HEK293 (cell line): ENCODE measurements at regions not wholly inside any gene's neighbourhood (a gene's known extent, or its start where the extent isn't known, plus 50 kb on each side); places are given as distances from the start of the nearest gene placed in this dataset.

Experiments
- CTCF ChIA-PET: fragments of 350-600 bp; formaldehyde crosslinking; extraction: SDS; loops from one replicate; lab custom pipeline; 2021; ENCODE audit warnings: antibody characterized with exemption; lab: Yijun Ruan, JAX
- POLR2A ChIA-PET: fragments of 300-600 bp; formaldehyde crosslinking; extraction: SDS; loops from one replicate; lab custom pipeline; 2020; ENCODE audit warnings: antibody characterized with exemption, inconsistent platforms; lab: Yijun Ruan, JAX
- H3K27ac ChIP-seq: fragments of 200-500 bp; sonication (Bioruptor generic); 2 replicates; pipeline ENCODE4 v1.5.1; 2014; ENCODE audit warnings: low read depth, low read length, control low read depth, inconsistent platforms; ENCODE audit errors: extremely low read depth
- H3K36me3 ChIP-seq, 2 experiments: fragments of 200-500 bp in 1 of 2; sonication (Bioruptor generic) in 1 of 2; 1 replicate in 1 of 2; 2 replicates in 1 of 2; pipeline ENCODE4 v1.5.1; 2014 to 2017; ENCODE audit warnings: inconsistent platforms in 2 of 2, low read length in 2 of 2; ENCODE audit not compliant: control insufficient read depth in 2 of 2, insufficient read depth in 1 of 2
- H3K4me1 ChIP-seq: fragments of 200-500 bp; sonication (Bioruptor generic); 2 replicates; pipeline ENCODE4 v1.5.1; 2014; ENCODE audit warnings: mild to moderate bottlenecking, low read length, inconsistent platforms; ENCODE audit not compliant: control insufficient read depth, insufficient read depth
- H3K4me3 ChIP-seq: 2 replicates; pipeline ENCODE4 v1.5.1; 2011; ENCODE audit warnings: low read depth, mild to moderate bottlenecking, control low read depth, low read length, moderate library complexity
- H3K9me3 ChIP-seq: fragments of 200-500 bp; sonication (Bioruptor generic); 2 replicates; pipeline ENCODE4 v1.5.1; 2014; ENCODE audit warnings: low read depth, low read length, inconsistent platforms; ENCODE audit not compliant: control insufficient read depth, insufficient read depth
- CTCF ChIP-seq: fragments of 450-650 bp; formaldehyde crosslinking; IDR thresholded peaks from 2 replicates; pipeline ENCODE4 v1.5.1; 2016; ENCODE audit warnings: missing biosample characterization, missing genetic modification characterization
- EGR2 ChIP-seq: fragments of 450-650 bp; formaldehyde crosslinking; IDR thresholded peaks from 2 replicates; pipeline ENCODE4 v1.5.1; 2016; ENCODE audit warnings: low read depth, missing biosample characterization, missing genetic modification characterization
- GLI4 ChIP-seq: fragments of 450-650 bp; formaldehyde crosslinking; IDR thresholded peaks from 2 replicates; pipeline ENCODE4 v1.5.1; 2016; ENCODE audit warnings: missing biosample characterization, missing genetic modification characterization
- ZFP3 ChIP-seq: fragments of 450-650 bp; formaldehyde crosslinking; IDR thresholded peaks from 2 replicates; pipeline ENCODE4 v1.5.1; 2016; ENCODE audit warnings: low read depth, missing biosample characterization, missing genetic modification characterization
- ZFP69B ChIP-seq: fragments of 450-650 bp; formaldehyde crosslinking; IDR thresholded peaks from 2 replicates; pipeline ENCODE4 v1.5.1; 2016; ENCODE audit warnings: missing biosample characterization, missing genetic modification characterization
- ZNF19 ChIP-seq: fragments of 450-650 bp; formaldehyde crosslinking; IDR thresholded peaks from 2 replicates; pipeline ENCODE4; 2016; ENCODE audit warnings: missing biosample characterization, missing genetic modification characterization, low read depth
- ZNF221 ChIP-seq: fragments of 450-650 bp; formaldehyde crosslinking; IDR thresholded peaks from 2 replicates; pipeline ENCODE4 v1.5.1; 2017; ENCODE audit warnings: missing biosample characterization, missing genetic modification characterization, borderline replicate concordance
- ZNF239 ChIP-seq: fragments of 450-650 bp; formaldehyde crosslinking; IDR thresholded peaks from 2 replicates; pipeline ENCODE4 v1.5.1; 2016; ENCODE audit warnings: missing biosample characterization, missing genetic modification characterization
- ZNF24 ChIP-seq: fragments of 450-650 bp; formaldehyde crosslinking; IDR thresholded peaks from 2 replicates; pipeline ENCODE4 v1.5.1; 2016; ENCODE audit warnings: missing biosample characterization, missing genetic modification characterization
- ZNF274 ChIP-seq, 2 experiments: fragments of 200-500 bp in 1 of 2; fragments of 450-650 bp in 1 of 2; sonication (Bioruptor generic) in 1 of 2; formaldehyde crosslinking in 1 of 2; IDR thresholded peaks; 2 replicates each; pipeline versions ENCODE4 v1.5.1 to v1.6.1; 2014 to 2016; ENCODE audit warnings: borderline replicate concordance in 1 of 2, inconsistent platforms in 1 of 2, low read length in 1 of 2, missing biosample characterization in 1 of 2, missing genetic modification characterization in 1 of 2
- ZNF324 ChIP-seq: fragments of 450-650 bp; formaldehyde crosslinking; IDR thresholded peaks from 2 replicates; pipeline ENCODE4 v1.5.1; 2016; ENCODE audit warnings: missing biosample characterization, missing genetic modification characterization
- ZNF398 ChIP-seq: fragments of 450-650 bp; formaldehyde crosslinking; IDR thresholded peaks from 2 replicates; pipeline ENCODE4 v1.5.1; 2017; ENCODE audit warnings: missing biosample characterization, missing genetic modification characterization
- ZNF488 ChIP-seq: fragments of 450-650 bp; formaldehyde crosslinking; IDR thresholded peaks from 2 replicates; pipeline ENCODE4 v1.5.1; 2016; ENCODE audit warnings: missing biosample characterization, missing genetic modification characterization
- ZNF571 ChIP-seq: fragments of 450-650 bp; formaldehyde crosslinking; IDR thresholded peaks from 2 replicates; pipeline ENCODE4 v1.5.0; 2017; ENCODE audit warnings: missing biosample characterization, missing genetic modification characterization
- ZNF626 ChIP-seq: fragments of 450-650 bp; sonication (Bioruptor Pico); formaldehyde crosslinking; IDR thresholded peaks from 2 replicates; pipeline ENCODE4 v1.5.1; 2018; ENCODE audit warnings: missing biosample characterization, missing genetic modification characterization, inconsistent platforms
- ZNF629 ChIP-seq: fragments of 450-650 bp; formaldehyde crosslinking; IDR thresholded peaks from 2 replicates; pipeline ENCODE4 v1.5.1; 2017; ENCODE audit warnings: missing biosample characterization, missing genetic modification characterization
- ZNF664 ChIP-seq: fragments of 450-650 bp; formaldehyde crosslinking; IDR thresholded peaks from 2 replicates; pipeline ENCODE4 v1.5.1; 2016; ENCODE audit warnings: missing biosample characterization, missing genetic modification characterization
- ZNF704 ChIP-seq: fragments of 450-650 bp; formaldehyde crosslinking; IDR thresholded peaks from 2 replicates; pipeline ENCODE4 v1.5.1; 2016; ENCODE audit warnings: missing biosample characterization, missing genetic modification characterization
- ZNF707 ChIP-seq: fragments of 450-650 bp; formaldehyde crosslinking; IDR thresholded peaks from 2 replicates; pipeline ENCODE4 v1.5.1; 2016; ENCODE audit warnings: missing biosample characterization, missing genetic modification characterization
- ZNF76 ChIP-seq: fragments of 450-650 bp; formaldehyde crosslinking; IDR thresholded peaks from 2 replicates; pipeline ENCODE4; 2016; ENCODE audit warnings: low read depth, missing biosample characterization, missing genetic modification characterization, borderline replicate concordance
- ZNF776 ChIP-seq: fragments of 450-650 bp; formaldehyde crosslinking; IDR thresholded peaks from 2 replicates; pipeline ENCODE4 v1.5.0; 2017; ENCODE audit warnings: missing biosample characterization, missing genetic modification characterization, borderline replicate concordance
- ZSCAN30 ChIP-seq: fragments of 450-650 bp; IDR thresholded peaks from 2 replicates; pipeline ENCODE4 v1.5.1; 2018; ENCODE audit warnings: missing biosample characterization, mild to moderate bottlenecking, missing genetic modification characterization, moderate library complexity
- ZSCAN4 ChIP-seq: fragments of 450-650 bp; formaldehyde crosslinking; IDR thresholded peaks from 2 replicates; pipeline ENCODE4 v1.5.1; 2017; ENCODE audit warnings: missing biosample characterization, missing genetic modification characterization

- TF ChIP-seq ZNF19 (tag by site-specific recombination) = no peak
- TF ChIP-seq CTCF (tag by site-specific recombination) = no peak
- TF ChIP-seq ZNF571 (tag by site-specific recombination) = no peak
- no peak for TF ChIP-seq ZNF664 (tag by site-specific recombination)
These were observed 81.3 kb upstream of the PIK3C3 start (continued) for GRCh38 chr18:41873730-41874129.

GRCh38 chr18:41872206-41872605, 82.8 kb upstream of the PIK3C3 start:
- ChIA-PET POLR2A (no interaction called here), CTCF (interaction anchor here (0.7 kb wide), 3 partner anchors 15 to 263 kb away, joined by 3 to 4 read pairs (median 3); no protein-coding TSS in a partner anchor)
- Histone ChIP-seq H3K4me3 (no peak overlapping the region), H3K36me3 (no peaks in the 10 kb centered on the region), H3K27ac (no peak overlapping the region), H3K9me3 (no peaks in the 10 kb centered on the region), H3K4me1 (peaks cover 5% of the 10 kb centered on the region; the same call in 1 of the 2 replicates)
- TF ChIP-seq ZNF626 = no peak
- no peak for TF ChIP-seq ZFP3 (tag by site-specific recombination)
- TF ChIP-seq ZNF488 (tag by site-specific recombination) = no peak
- no peak for TF ChIP-seq ZSCAN4 (tag by site-specific recombination)
- no peak for TF ChIP-seq ZNF274 (IDR thresholded peaks at IDR 0.05; ENCODE audit: low read length)
- no peak for TF ChIP-seq ZNF274 (tag by site-specific recombination; IDR thresholded peaks at IDR 0.05; ENCODE audit: borderline replicate concordance)
- TF ChIP-seq ZNF776 (tag by site-specific recombination) = no peak
- no peak for TF ChIP-seq EGR2
- no peak for TF ChIP-seq ZSCAN30 (tag by site-specific recombination)

GRCh38 chr18:41871229-41872000, 83.6 kb upstream of the PIK3C3 start:
- ChIA-PET POLR2A (no interaction called here), CTCF (interaction anchor here (0.6 to 1.3 kb wide), 5 partner anchors 15 to 543 kb away, joined by 3 to 5 read pairs (median 3); no protein-coding TSS in a partner anchor)
- H3K4me3 ChIP-seq = no peak overlapping the region
- H3K36me3 ChIP-seq = no peaks in the 10 kb centered on the region
- H3K27ac ChIP-seq = no peak overlapping the region
- peaks cover 5% of the 10 kb centered on the region; the same call in 1 of the 2 replicates for H3K4me1 ChIP-seq
- no peaks in the 10 kb centered on the region for H3K9me3 ChIP-seq
- TF ChIP-seq ZNF24 (tag by site-specific recombination) (no peak), ZFP69B (tag by site-specific recombination) (no peak), CTCF (tag by site-specific recombination) (no peak), ZNF76 (tag by site-specific recombination) (no peak), GLI4 (tag by site-specific recombination) (no peak), ZNF629 (tag by site-specific recombination) (no peak), ZNF704 (no peak), ZNF398 (tag by site-specific recombination) (no peak), ZNF324 (no peak), ZNF239 (no peak), ZNF221 (no peak), ZNF707 (tag by site-specific recombination) (no peak)
